ENCODE measurements at regions not wholly inside any gene's neighbourhood (a gene's known extent, or its start where the extent isn't known, plus 50 kb on each side); places are given as distances from the start of the nearest gene placed in this dataset.
A peak's percentile ranks its signal among the peaks of the same experiment; 100 is the strongest.

DNA sequence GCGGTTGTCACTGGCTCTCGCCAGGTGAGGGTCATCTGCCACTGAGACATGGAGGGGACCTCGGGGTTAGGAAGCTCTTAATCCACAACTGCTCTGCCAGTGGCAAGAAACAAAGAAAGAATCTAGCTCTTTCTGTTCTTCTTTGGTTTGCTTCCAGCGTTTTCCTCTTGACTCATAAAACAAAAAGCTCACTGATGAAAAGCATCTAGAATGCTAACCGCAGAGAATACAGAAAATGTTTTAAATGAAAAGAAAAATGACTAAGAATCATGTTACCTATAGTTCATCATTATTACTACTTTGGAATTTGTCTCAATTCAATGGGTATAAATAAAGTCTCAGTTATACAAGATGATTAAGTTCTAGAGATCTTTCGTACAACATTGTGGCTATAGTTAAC, 274.8 kb upstream of the TENM3 start:
- no peaks in the 10 kb centered on the region for H3K36me3 ChIP-seq
- TF ChIP-seq, protein P1, sequence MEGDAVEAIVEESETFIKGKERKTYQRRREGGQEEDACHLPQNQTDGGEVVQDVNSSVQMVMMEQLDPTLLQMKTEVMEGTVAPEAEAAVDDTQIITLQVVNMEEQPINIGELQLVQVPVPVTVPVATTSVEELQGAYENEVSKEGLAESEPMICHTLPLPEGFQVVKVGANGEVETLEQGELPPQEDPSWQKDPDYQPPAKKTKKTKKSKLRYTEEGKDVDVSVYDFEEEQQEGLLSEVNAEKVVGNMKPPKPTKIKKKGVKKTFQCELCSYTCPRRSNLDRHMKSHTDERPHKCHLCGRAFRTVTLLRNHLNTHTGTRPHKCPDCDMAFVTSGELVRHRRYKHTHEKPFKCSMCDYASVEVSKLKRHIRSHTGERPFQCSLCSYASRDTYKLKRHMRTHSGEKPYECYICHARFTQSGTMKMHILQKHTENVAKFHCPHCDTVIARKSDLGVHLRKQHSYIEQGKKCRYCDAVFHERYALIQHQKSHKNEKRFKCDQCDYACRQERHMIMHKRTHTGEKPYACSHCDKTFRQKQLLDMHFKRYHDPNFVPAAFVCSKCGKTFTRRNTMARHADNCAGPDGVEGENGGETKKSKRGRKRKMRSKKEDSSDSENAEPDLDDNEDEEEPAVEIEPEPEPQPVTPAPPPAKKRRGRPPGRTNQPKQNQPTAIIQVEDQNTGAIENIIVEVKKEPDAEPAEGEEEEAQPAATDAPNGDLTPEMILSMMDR (IDR thresholded peaks at IDR 0.05; ENCODE audit: low read depth, low read length) = no peak
- no peaks in the 10 kb centered on the region for H3K9me3 ChIP-seq
- DNase-seq = no peak
- peaks cover 27% of the 10 kb centered on the region for H3K4me1 ChIP-seq
- H3K27me3 ChIP-seq = no peaks in the 10 kb centered on the region
- H3K4me3 ChIP-seq (ENCODE audit: low read depth, low read length) = no peak overlapping the region

- no peak overlapping the region for H3K4me3 ChIP-seq (ENCODE audit: low read depth, low read length)
Observed at GRCh38 chr4:181969151-181969550, 274.1 kb upstream of the TENM3 start.

GRCh38 chr4:181970366-181970765, 272.8 kb upstream of the TENM3 start:
- Histone ChIP-seq H3K4me3 (ENCODE audit: low read depth, low read length) (no peak overlapping the region), H3K27me3 (no peaks in the 10 kb centered on the region), H3K4me1 (peaks cover 26% of the 10 kb centered on the region), H3K9me3 (no peaks in the 10 kb centered on the region), H3K36me3 (no peaks in the 10 kb centered on the region)
- TF ChIP-seq, protein P1 (IDR thresholded peaks at IDR 0.05; ENCODE audit: low read depth, low read length) = no peak
- DNase-seq = no peak

More at GRCh38 chr4:181969151-181969550, 274.1 kb upstream of the TENM3 start:
- Histone ChIP-seq H3K9me3 (no peaks in the 10 kb centered on the region), H3K4me1 (peaks cover 27% of the 10 kb centered on the region), H3K27me3 (no peaks in the 10 kb centered on the region), H3K36me3 (no peaks in the 10 kb centered on the region)
- TF ChIP-seq, protein P1 (IDR thresholded peaks at IDR 0.05; ENCODE audit: low read depth, low read length) = no peak
- no peak for DNase-seq

- Histone ChIP-seq H3K36me3 (no peaks in the 10 kb centered on the region), H3K4me3 (ENCODE audit: low read depth, low read length) (no peak overlapping the region), H3K4me1 (peaks cover 18% of the 10 kb centered on the region), H3K9me3 (no peaks in the 10 kb centered on the region), H3K27me3 (no peaks in the 10 kb centered on the region)
- TF ChIP-seq, protein P1 (IDR thresholded peaks at IDR 0.05; ENCODE audit: low read depth, low read length) = no peak
- no peak for DNase-seq
Observed at GRCh38 chr4:181971411-181971810, 271.8 kb upstream of the TENM3 start.

DNA sequence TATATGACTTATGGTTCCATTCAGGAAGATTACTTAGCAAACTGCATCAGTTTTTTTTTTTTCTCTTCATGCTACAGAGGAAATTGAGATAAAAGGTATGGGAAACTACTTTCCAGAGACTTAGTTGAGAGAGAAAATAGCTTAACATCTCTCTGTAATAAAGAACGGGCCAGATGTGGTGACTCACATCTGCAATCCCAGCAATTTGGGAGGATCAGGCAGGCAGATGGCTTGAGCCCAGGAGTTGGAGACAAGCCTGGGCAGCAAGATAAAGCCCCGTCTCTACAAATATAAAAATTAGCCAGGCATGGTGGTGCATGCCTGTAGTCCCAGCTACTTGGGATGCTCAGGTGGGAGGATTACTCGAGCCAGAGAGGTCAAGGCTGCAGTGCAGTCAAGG, 271.2 kb upstream of the TENM3 start:
- H3K4me1 ChIP-seq = peaks cover 12% of the 10 kb centered on the region
- no peaks in the 10 kb centered on the region for H3K9me3 ChIP-seq
- H3K36me3 ChIP-seq = no peaks in the 10 kb centered on the region
- TF ChIP-seq, protein P1 (IDR thresholded peaks at IDR 0.05; ENCODE audit: low read depth, low read length) = no peak
- no peak overlapping the region for H3K4me3 ChIP-seq (ENCODE audit: low read depth, low read length)
- peak; percentile 42 for DNase-seq
- H3K27me3 ChIP-seq = no peaks in the 10 kb centered on the region

- no peaks in the 10 kb centered on the region; the same call in 1 of the 2 replicates for H3K4me1 ChIP-seq
- H3K27me3 ChIP-seq = no peaks in the 10 kb centered on the region
- no peaks in the 10 kb centered on the region for H3K36me3 ChIP-seq
- H3K4me3 ChIP-seq (ENCODE audit: low read depth, low read length) = no peak overlapping the region
- DNase-seq = no peak
- H3K9me3 ChIP-seq = no peaks in the 10 kb centered on the region
- TF ChIP-seq, protein P1 (IDR thresholded peaks at IDR 0.05; ENCODE audit: low read depth, low read length) = no peak
Observed at GRCh38 chr4:181976764-181977163, 266.4 kb upstream of the TENM3 start.
